ENCODE measurements at regions not wholly inside any gene's neighbourhood (a gene's known extent, or its start where the extent isn't known, plus 50 kb on each side); places are given as distances from the start of the nearest gene placed in this dataset.

- DNase-seq: no peak
Measured at GRCh38 chr1:5765997-5766913, 226.0 kb downstream of the NPHP4 start.

GRCh38 chr1:5765483-5765882 lies 226.7 kb downstream of the NPHP4 start:
- no peak for DNase-seq

DNA sequence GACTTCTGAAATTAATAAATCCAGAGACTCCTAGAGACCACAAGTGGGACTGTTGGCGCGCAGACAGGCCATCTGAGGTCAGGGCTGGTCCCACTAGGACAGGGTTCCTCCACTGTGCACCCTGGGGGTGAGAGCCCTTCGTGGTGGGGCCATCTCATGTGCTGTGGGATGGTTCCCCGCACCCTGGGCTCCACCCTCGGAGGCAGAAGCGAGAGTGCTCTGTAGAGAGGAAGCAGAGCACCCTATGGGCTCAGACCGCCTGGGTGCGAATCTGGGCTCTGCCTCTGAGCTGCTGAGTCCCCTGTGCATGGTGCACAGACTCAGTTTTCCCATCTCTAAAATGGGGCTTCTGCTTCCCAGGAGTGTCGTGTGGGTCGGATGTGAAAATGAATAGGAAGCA lies 227.3 kb downstream of the NPHP4 start:
- no peak for DNase-seq

- DNase-seq: no peak
Measured at GRCh38 chr1:5764464-5764863, 227.8 kb downstream of the NPHP4 start.

DNA sequence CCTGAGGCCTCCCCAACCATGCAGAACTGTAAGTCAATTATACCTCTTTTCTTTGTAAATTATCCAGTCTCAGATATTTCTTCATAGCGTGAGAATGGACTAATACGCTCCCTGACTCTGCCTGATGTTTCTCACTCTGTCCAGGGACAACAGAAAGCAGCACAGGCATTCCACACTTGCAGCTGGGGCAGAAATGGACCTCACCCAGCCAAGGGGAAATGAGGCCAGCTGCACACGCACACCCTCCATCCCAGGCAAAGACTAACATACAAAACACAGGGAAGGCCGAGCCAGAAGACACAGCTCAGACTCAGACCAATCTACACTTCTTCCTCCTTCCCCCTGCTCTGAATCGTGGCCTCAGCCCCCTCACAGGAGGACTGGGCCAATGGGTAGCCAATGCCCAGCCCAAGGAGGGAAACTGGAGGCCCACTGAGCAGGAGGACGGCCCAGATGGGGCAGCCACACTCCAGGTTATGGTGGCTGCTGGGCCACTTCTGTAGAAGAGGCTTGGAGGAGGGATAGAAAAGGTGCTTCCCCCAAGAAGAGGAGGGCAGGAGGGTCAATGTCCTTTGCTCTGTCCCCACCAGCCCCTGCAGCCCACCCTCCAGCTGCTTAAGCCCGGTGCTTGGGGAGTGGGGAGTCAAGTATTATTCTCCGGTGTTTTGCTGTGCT lies 228.4 kb downstream of the NPHP4 start:
- DNase-seq: no peak

GRCh38 chr1:5758859-5759578 lies 233.2 kb downstream of the NPHP4 start:
- DNase-seq: no peak

GRCh38 chr1:5758000-5758858 lies 234.0 kb downstream of the NPHP4 start:
- DNase-seq: no peak

DNA sequence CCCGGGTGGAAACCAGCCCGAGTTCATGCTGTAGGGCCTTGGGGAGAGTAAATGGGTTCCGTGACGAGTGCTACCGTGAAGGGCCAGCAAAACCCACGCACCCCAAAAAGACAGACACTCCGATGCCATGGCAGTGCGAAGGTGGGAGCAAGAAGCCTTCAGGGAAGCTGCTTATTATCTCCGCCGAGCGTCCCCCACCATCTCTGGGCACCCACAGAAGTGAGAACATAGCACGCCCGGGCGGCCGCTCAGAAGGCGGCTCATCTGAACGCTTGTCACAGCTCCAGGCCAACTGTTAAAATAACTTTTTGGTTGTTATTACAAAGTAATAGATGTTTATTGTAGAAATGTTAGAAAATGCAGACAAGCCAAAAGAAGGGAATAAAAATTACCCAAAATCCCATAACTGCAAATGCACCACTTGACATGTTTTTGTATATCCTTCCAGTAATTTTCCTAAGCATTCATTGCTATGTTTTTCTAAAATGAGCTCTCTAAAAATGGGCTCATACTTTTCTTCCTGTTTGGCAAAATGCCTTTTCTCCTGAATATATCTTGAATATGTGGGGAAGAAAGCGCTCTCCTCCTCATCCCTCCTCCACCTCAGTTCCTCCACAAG lies 234.9 kb downstream of the NPHP4 start:
- DNase-seq: no peak

GRCh38 chr1:5756434-5757186 lies 235.6 kb downstream of the NPHP4 start:
- no peak for DNase-seq

GRCh38 chr1:5755552-5756125 lies 236.6 kb downstream of the NPHP4 start:
- DNase-seq: no peak

GRCh38 chr1:5754817-5755551 lies 237.2 kb downstream of the NPHP4 start:
- no peak for DNase-seq

- DNase-seq: no peak
Measured at GRCh38 chr1:5753549-5754421, 238.4 kb downstream of the NPHP4 start.

DNA sequence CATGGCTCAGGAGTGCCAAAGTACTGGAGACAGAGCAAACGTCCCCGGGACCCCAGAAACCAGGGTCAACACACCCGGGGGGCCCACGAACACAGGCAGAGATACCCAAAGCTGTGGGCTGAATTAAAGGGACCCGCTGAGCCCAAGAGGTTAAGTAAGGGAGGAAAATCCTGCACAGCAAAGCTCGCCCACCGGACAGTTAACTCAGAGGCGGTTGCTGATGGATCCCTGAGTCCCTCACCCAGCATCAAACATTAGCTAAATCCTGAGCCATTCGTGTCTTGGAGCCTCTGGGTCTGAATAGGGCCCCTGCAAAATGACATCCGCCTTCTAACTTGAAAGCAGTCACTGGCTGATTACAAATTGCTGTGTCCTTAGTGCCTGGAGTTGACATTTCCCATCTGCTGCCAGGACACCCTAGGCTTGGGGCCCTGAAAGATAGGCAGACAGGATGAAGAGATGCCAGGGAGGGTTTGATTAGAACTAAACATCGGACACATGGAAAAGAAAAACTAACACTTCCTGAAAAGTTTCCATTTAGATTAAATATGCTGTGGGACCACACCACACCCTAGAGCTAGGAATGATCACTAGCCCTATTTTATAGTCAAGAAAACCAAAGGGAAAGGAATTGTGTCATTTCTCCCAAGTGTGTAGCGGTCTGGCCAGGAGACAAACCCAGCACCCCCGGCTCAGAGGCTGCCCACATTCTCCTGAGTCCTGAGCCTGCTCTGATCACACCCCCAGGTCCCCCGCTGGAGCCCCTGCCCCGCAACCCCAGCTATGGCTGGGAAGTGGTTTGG lies 239.3 kb downstream of the NPHP4 start:
- no peak for DNase-seq

DNA sequence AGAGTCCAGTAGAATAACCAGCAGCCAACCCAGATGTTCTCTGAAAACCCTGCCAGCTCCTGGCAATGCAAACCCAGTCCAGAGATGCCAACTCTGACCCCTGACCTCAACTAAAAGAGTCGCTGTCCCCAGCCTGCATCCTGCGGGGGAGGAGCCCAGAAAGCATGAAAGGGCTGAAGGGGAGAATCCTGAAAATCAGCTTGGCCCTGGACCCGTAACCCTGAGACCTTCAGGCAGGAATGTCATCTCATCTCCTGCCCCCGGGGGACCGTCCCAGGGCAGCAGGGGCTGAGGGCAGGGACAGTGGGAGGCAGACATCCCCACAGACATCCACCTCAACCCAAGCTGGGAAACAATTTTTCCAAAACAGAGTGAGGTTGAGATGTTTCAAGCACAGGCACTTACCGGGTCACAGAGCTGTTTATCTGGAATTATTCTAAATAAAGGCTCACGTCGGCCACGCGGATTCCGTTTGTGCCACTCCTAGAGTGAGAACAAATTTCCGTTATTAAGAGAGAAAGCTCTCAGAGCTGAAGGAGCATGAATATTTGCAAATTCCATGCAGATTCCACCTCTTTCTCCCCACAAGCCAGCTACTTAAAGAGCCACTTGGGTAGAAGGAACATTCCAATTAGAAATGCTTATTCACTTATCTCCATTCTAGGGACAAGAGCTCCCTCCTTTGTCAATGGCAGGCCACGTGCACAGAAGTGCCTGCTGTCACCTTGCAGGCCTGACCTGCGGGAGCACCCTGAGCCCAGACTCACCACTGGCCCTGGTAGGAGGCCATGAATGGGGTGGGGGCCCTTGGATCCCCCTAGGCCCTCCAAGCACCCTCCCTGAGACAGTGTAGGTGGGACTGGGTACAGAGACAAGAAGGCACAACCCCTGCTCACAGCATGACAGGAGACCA lies 240.1 kb downstream of the NPHP4 start:
- DNase-seq: no peak

DNA sequence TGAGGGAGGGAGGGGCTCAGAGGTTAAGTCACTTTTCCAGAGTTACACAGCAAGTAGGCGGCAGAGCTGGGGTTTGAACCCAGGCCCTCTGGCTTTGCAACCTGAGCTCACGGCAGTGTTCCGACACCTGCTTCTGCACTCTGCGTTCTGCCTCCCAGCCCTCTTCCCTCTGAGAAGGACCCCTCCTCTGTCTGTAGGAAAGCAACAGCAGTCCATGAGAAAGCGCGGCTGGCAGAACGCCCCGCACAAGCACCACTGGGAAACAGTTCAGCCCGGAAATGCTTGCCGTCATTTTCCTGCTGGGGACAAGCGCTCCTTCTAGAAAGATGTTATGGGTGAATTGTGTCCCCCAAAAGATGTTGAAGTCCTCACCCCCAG lies 241.1 kb downstream of the NPHP4 start:
- DNase-seq: no peak

- DNase-seq: no peak
Measured at GRCh38 chr1:5750186-5751162, 241.8 kb downstream of the NPHP4 start.
